Stimulated activated CD4-positive, alpha-beta T cell treated with anti-CD3 and anti-CD28 coated beads, Interleukin-4, amount 100 ng/mL, for 1 hour (primary cell): ENCODE measurements at regions not wholly inside any gene's neighbourhood (a gene's known extent, or its start where the extent isn't known, plus 50 kb on each side); places are given as distances from the start of the nearest gene placed in this dataset.

Experiments
- DNase-seq: peaks from one replicate; pipeline ENCODE4 v3.0.0-alpha.2; 2020

- no peak for DNase-seq
These were observed 70.2 kb upstream of the SLC38A2 start for GRCh38 chr12:46442738-46443137.

GRCh38 chr12:46442239-46442638, 69.7 kb upstream of the SLC38A2 start:
- DNase-seq, result no peak

GRCh38 chr12:46439793-46440511, 67.4 kb upstream of the SLC38A2 start:
- DNase-seq, result no peak

- DNase-seq, result no peak
These were observed 66.2 kb upstream of the SLC38A2 start for GRCh38 chr12:46438719-46439319.

- no peak for DNase-seq
These were observed 65.7 kb upstream of the SLC38A2 start for GRCh38 chr12:46438256-46438655.

- no peak for DNase-seq
These were observed 64.9 kb upstream of the SLC38A2 start for GRCh38 chr12:46437469-46437868.

- DNase-seq, result no peak
These were observed 64.2 kb upstream of the SLC38A2 start for GRCh38 chr12:46436747-46437146.

- no peak for DNase-seq
These were observed 63.1 kb upstream of the SLC38A2 start for GRCh38 chr12:46435625-46436024.

GRCh38 chr12:46435029-46435428, 62.5 kb upstream of the SLC38A2 start:
- DNase-seq, result no peak

GRCh38 chr12:46433829-46434228, 61.3 kb upstream of the SLC38A2 start:
- no peak for DNase-seq

- DNase-seq, result no peak
These were observed 59.8 kb upstream of the SLC38A2 start for GRCh38 chr12:46432325-46432724.

- DNase-seq, result no peak
These were observed 57.9 kb upstream of the SLC38A2 start for GRCh38 chr12:46430340-46430948.
